ENCODE measurements at regions not wholly inside any gene's neighbourhood (a gene's known extent, or its start where the extent isn't known, plus 50 kb on each side); places are given as distances from the start of the nearest gene placed in this dataset.

GRCh38 chr16:86344586-86344871 is 165.8 kb upstream of the FOXF1 start:
- H3K27me3 Mint-ChIP-seq (ENCODE audit: unreplicated experiment): peaks cover 66% of the 10 kb centered on the region
- DNase-seq (ENCODE audit: extremely low spot score, unreplicated experiment): no peak
- TF ChIP-seq CTCF (IDR thresholded peaks at IDR 0.05): no peak
- no peak overlapping the region for H3K27ac Mint-ChIP-seq (ENCODE audit: unreplicated experiment)
- no peak overlapping the region for H3K4me3 Mint-ChIP-seq (ENCODE audit: unreplicated experiment)
- no peaks in the 10 kb centered on the region for H3K9me3 Mint-ChIP-seq (ENCODE audit: unreplicated experiment)
- no peaks in the 10 kb centered on the region for H3K36me3 Mint-ChIP-seq (ENCODE audit: unreplicated experiment)
- H3K4me1 Mint-ChIP-seq (ENCODE audit: unreplicated experiment): no peaks in the 10 kb centered on the region

GRCh38 chr16:86344881-86345280 is 165.4 kb upstream of the FOXF1 start:
- H3K4me1 Mint-ChIP-seq (ENCODE audit: unreplicated experiment): no peaks in the 10 kb centered on the region
- H3K9me3 Mint-ChIP-seq (ENCODE audit: unreplicated experiment): no peaks in the 10 kb centered on the region
- peaks cover 69% of the 10 kb centered on the region for H3K27me3 Mint-ChIP-seq (ENCODE audit: unreplicated experiment)
- DNase-seq (ENCODE audit: extremely low spot score, unreplicated experiment): no peak
- H3K36me3 Mint-ChIP-seq (ENCODE audit: unreplicated experiment): no peaks in the 10 kb centered on the region
- no peak overlapping the region for H3K4me3 Mint-ChIP-seq (ENCODE audit: unreplicated experiment)
- no peak overlapping the region for H3K27ac Mint-ChIP-seq (ENCODE audit: unreplicated experiment)
- no peak for TF ChIP-seq CTCF (IDR thresholded peaks at IDR 0.05)

- H3K4me3 Mint-ChIP-seq (ENCODE audit: unreplicated experiment): no peak overlapping the region
- peaks cover 76% of the 10 kb centered on the region for H3K27me3 Mint-ChIP-seq (ENCODE audit: unreplicated experiment)
- H3K36me3 Mint-ChIP-seq (ENCODE audit: unreplicated experiment): no peaks in the 10 kb centered on the region
- no peaks in the 10 kb centered on the region for H3K4me1 Mint-ChIP-seq (ENCODE audit: unreplicated experiment)
- DNase-seq (ENCODE audit: extremely low spot score, unreplicated experiment): no peak
- no peak overlapping the region for H3K27ac Mint-ChIP-seq (ENCODE audit: unreplicated experiment)
- H3K9me3 Mint-ChIP-seq (ENCODE audit: unreplicated experiment): no peaks in the 10 kb centered on the region
- TF ChIP-seq CTCF (IDR thresholded peaks at IDR 0.05): no peak
Observed at GRCh38 chr16:86345516-86345915, 164.8 kb upstream of the FOXF1 start.

- no peak overlapping the region for H3K27ac Mint-ChIP-seq (ENCODE audit: unreplicated experiment)
- peaks cover 80% of the 10 kb centered on the region for H3K27me3 Mint-ChIP-seq (ENCODE audit: unreplicated experiment)
- no peak overlapping the region for H3K4me3 Mint-ChIP-seq (ENCODE audit: unreplicated experiment)
- H3K9me3 Mint-ChIP-seq (ENCODE audit: unreplicated experiment): no peaks in the 10 kb centered on the region
- H3K36me3 Mint-ChIP-seq (ENCODE audit: unreplicated experiment): no peaks in the 10 kb centered on the region
- DNase-seq (ENCODE audit: extremely low spot score, unreplicated experiment): no peak
- no peaks in the 10 kb centered on the region for H3K4me1 Mint-ChIP-seq (ENCODE audit: unreplicated experiment)
- TF ChIP-seq CTCF (IDR thresholded peaks at IDR 0.05): no peak
Observed at GRCh38 chr16:86346034-86346433, 164.3 kb upstream of the FOXF1 start.

GRCh38 chr16:86347090-86347489 is 163.2 kb upstream of the FOXF1 start:
- DNase-seq (ENCODE audit: extremely low spot score, unreplicated experiment): no peak
- H3K36me3 Mint-ChIP-seq (ENCODE audit: unreplicated experiment): no peaks in the 10 kb centered on the region
- H3K4me3 Mint-ChIP-seq (ENCODE audit: unreplicated experiment): no peak overlapping the region
- H3K27ac Mint-ChIP-seq (ENCODE audit: unreplicated experiment): no peak overlapping the region
- H3K4me1 Mint-ChIP-seq (ENCODE audit: unreplicated experiment): no peaks in the 10 kb centered on the region
- H3K27me3 Mint-ChIP-seq (ENCODE audit: unreplicated experiment): peaks cover 81% of the 10 kb centered on the region
- no peak for TF ChIP-seq CTCF (IDR thresholded peaks at IDR 0.05)
- H3K9me3 Mint-ChIP-seq (ENCODE audit: unreplicated experiment): no peaks in the 10 kb centered on the region
